MCF 10A (cell line): ENCODE measurements at regions not wholly inside any gene's neighbourhood (a gene's known extent, or its start where the extent isn't known, plus 50 kb on each side); places are given as distances from the start of the nearest gene placed in this dataset.

Experiments
- BruUV-seq: library from RNA; stranded (reverse); fragments of 400-500 nt; replicated peaks from 2 replicates; lab custom pipeline; 2021; lab: Mats Ljungman, UMichigan
- CTCF ChIA-PET: fragments of 300-600 bp; sonication (Branson Sonifier 250); formaldehyde crosslinking; extraction: SDS; loops from one replicate; lab custom pipeline; 2021; ENCODE audit warnings: antibody characterized with exemption, inconsistent platforms; lab: Yijun Ruan, JAX
- POLR2A ChIA-PET: fragments of 300-600, 350-650 bp; sonication (Branson Sonifier 250); formaldehyde crosslinking; extraction: SDS; loops from one replicate; lab custom pipeline; 2020; ENCODE audit warnings: antibody characterized with exemption, inconsistent platforms; lab: Yijun Ruan, JAX
- DNase-seq: peaks from one replicate; pipeline ENCODE4 v3.0.0-alpha.2; 2018; ENCODE audit not compliant: unreplicated experiment
- H3K27ac Mint-ChIP-seq: one replicate; pipeline ENCODE4 v1.8.0; 2022; ENCODE audit warnings: mild to moderate bottlenecking, low read depth, mixed read lengths; ENCODE audit not compliant: unreplicated experiment
- H3K27me3 Mint-ChIP-seq: one replicate; pipeline ENCODE4 v1.8.0; 2022; ENCODE audit warnings: mixed read lengths; ENCODE audit not compliant: insufficient read depth, unreplicated experiment
- H3K36me3 Mint-ChIP-seq: one replicate; pipeline ENCODE4 v1.8.0; 2022; ENCODE audit warnings: mild to moderate bottlenecking, moderate library complexity, mixed read lengths; ENCODE audit not compliant: insufficient read depth, unreplicated experiment
- H3K4me1 Mint-ChIP-seq: one replicate; pipeline ENCODE4 v1.8.0; 2022; ENCODE audit warnings: mixed read lengths; ENCODE audit not compliant: insufficient read depth, unreplicated experiment
- H3K4me3 Mint-ChIP-seq: one replicate; pipeline ENCODE4 v1.8.0; 2022; ENCODE audit warnings: mild to moderate bottlenecking, moderate library complexity, mixed read lengths; ENCODE audit not compliant: unreplicated experiment
- H3K9me3 Mint-ChIP-seq: one replicate; pipeline ENCODE4 v1.8.0; 2022; ENCODE audit warnings: mixed read lengths; ENCODE audit not compliant: unreplicated experiment
- intact Hi-C: fragments of 100-400 bp; cut with micrococcal nuclease; formaldehyde crosslinking; loops from 2 replicates; pipeline ENCODE4 v1.14.1; 2022
- TF ChIP-seq, protein P1 (sequence below): fragments of 200-600 bp; IDR thresholded peaks from one replicate; pipeline ENCODE4 v1.8.0; 2022; ENCODE audit warnings: antibody characterized with exemption, mild to moderate bottlenecking; ENCODE audit not compliant: unreplicated experiment

DNA sequence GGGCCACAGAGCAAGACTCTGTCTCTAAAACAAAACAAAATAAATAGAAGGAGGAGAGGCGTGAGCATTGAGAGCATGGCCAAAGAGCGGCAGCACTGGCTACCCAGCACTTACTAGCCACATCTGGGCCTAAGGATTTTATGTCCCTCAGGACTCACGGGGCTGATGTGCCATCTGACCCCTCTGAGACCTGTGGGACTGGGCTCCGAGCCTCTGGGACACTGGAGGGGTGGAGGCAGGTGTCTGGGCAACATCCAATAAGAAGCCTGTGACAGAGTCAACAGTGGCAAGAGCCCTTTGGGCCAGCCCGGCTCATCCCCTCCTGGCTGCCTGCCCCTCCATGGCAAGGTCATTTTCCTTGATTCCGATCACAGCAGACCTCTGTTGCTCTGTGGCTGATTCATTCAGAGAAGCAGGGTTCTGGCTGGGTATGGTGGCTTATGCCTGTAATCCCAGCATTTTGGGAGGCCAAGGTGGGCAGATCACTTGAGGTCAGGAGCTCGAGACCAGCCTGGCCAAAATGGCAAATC, 60.7 kb downstream of the RRM2 start:
- Mint-ChIP-seq H3K36me3 (no peaks in the 10 kb centered on the region), H3K27ac (no peak overlapping the region), H3K4me1 (no peaks in the 10 kb centered on the region), H3K9me3 (no peaks in the 10 kb centered on the region), H3K4me3 (no peak overlapping the region), H3K27me3 (no peaks in the 10 kb centered on the region)
- no peak for DNase-seq
- TF ChIP-seq, protein P1, sequence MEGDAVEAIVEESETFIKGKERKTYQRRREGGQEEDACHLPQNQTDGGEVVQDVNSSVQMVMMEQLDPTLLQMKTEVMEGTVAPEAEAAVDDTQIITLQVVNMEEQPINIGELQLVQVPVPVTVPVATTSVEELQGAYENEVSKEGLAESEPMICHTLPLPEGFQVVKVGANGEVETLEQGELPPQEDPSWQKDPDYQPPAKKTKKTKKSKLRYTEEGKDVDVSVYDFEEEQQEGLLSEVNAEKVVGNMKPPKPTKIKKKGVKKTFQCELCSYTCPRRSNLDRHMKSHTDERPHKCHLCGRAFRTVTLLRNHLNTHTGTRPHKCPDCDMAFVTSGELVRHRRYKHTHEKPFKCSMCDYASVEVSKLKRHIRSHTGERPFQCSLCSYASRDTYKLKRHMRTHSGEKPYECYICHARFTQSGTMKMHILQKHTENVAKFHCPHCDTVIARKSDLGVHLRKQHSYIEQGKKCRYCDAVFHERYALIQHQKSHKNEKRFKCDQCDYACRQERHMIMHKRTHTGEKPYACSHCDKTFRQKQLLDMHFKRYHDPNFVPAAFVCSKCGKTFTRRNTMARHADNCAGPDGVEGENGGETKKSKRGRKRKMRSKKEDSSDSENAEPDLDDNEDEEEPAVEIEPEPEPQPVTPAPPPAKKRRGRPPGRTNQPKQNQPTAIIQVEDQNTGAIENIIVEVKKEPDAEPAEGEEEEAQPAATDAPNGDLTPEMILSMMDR = no peak
- POLR2A ChIA-PET = no interaction called here
- intact Hi-C loops = no loop called here
- CTCF ChIA-PET = no interaction called here
- BruUV-seq = no TSS peak

GRCh38 chr2:10184421-10184820, 61.9 kb downstream of the RRM2 start:
- CTCF ChIA-PET = interaction anchor here (0.5 kb wide), 1 partner anchor 87 kb away, joined by 3 read pairs; no protein-coding TSS in a partner anchor

DNA sequence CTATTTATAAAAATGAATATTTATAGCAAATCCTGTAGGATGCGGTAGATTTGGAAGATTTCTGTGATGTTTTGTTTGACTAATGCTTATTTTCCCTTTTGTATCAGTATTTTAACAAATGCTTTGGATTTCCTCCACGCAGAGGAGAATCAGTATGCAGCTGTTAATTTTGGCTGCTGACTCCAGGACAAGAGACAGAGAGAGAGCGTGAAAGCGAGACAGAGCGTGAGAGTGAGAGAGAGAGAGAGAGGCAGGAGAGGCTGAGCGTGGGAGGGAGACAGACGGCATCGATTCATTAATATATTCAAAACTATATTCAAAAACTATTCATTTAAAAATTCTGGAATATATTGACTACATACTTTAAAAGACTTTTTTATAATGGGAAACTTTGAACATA, 62.5 kb downstream of the RRM2 start:
- Mint-ChIP-seq H3K36me3 (no peaks in the 10 kb centered on the region), H3K4me1 (no peaks in the 10 kb centered on the region), H3K27ac (no peak overlapping the region), H3K9me3 (peaks cover 7% of the 10 kb centered on the region), H3K4me3 (no peak overlapping the region), H3K27me3 (no peaks in the 10 kb centered on the region)
- no TSS peak for BruUV-seq
- POLR2A ChIA-PET = interaction anchor here (0.7 kb wide), 1 partner anchor 153 kb away, joined by 7 read pairs; no protein-coding TSS in a partner anchor
- CTCF ChIA-PET = no interaction called here
- intact Hi-C loops = no loop called here
- DNase-seq = no peak
- TF ChIP-seq, protein P1 = no peak

More at GRCh38 chr2:10184421-10184820, 61.9 kb downstream of the RRM2 start:
- BruUV-seq = no TSS peak
- Mint-ChIP-seq H3K4me3 (no peak overlapping the region), H3K27ac (no peak overlapping the region), H3K27me3 (no peaks in the 10 kb centered on the region), H3K4me1 (no peaks in the 10 kb centered on the region), H3K9me3 (peaks cover under 1% of the 10 kb centered on the region), H3K36me3 (no peaks in the 10 kb centered on the region)
- intact Hi-C loops = no loop called here
- POLR2A ChIA-PET = interaction anchor here (0.7 kb wide), 1 partner anchor 153 kb away, joined by 7 read pairs; no protein-coding TSS in a partner anchor
- DNase-seq = no peak
- TF ChIP-seq, protein P1 = no peak

- no peak for DNase-seq
- no peaks in the 10 kb centered on the region for H3K27me3 Mint-ChIP-seq
- H3K4me3 Mint-ChIP-seq = no peak overlapping the region
- H3K4me1 Mint-ChIP-seq = no peaks in the 10 kb centered on the region
- ChIA-PET POLR2A (interaction anchor here (0.7 kb wide), 1 partner anchor 64 kb away, joined by 3 read pairs; no protein-coding TSS in a partner anchor), CTCF (interaction anchor here (0.7 kb wide), 1 partner anchor 30 kb away, joined by 3 read pairs; no protein-coding TSS in a partner anchor)
- intact Hi-C loops = no loop called here
- peaks cover 14% of the 10 kb centered on the region for H3K9me3 Mint-ChIP-seq
- TF ChIP-seq, protein P1 = no peak
- BruUV-seq = no TSS peak
- H3K27ac Mint-ChIP-seq = no peak overlapping the region
- no peaks in the 10 kb centered on the region for H3K36me3 Mint-ChIP-seq
Observed at GRCh38 chr2:10185755-10186154, 63.2 kb downstream of the RRM2 start.
